CD14-positive monocyte (primary cell): ENCODE measurements at regions not wholly inside any gene's neighbourhood (a gene's known extent, or its start where the extent isn't known, plus 50 kb on each side); places are given as distances from the start of the nearest gene placed in this dataset.

Source experiments
- DNase-seq, 3 donors: peaks; one replicate each; pipeline ENCODE4 v3.0.0-alpha.2; 2011 to 2022
- H2AFZ ChIP-seq: 2 replicates; pipeline ENCODE4 v1.6.0; 2012; ENCODE audit warnings: mild to moderate bottlenecking, low read depth, low read length, inconsistent platforms; ENCODE audit not compliant: insufficient read depth, poor library complexity, severe bottlenecking
- H3K27ac ChIP-seq, 2 donors: 1 replicate in 1 of 2; 2 replicates in 1 of 2; pipeline ENCODE4 v1.5.1; 2012 to 2013; ENCODE audit warnings: low read length in 2 of 2, control low read depth in 1 of 2, inconsistent platforms in 1 of 2, low read depth in 1 of 2, mild to moderate bottlenecking in 1 of 2
- H3K27me3 ChIP-seq, 2 donors: one replicate each; pipeline versions ENCODE4 v1.6.0 to v1.6.1; 2011 to 2013; ENCODE audit warnings: low read length in 2 of 2; ENCODE audit not compliant: control insufficient read depth in 2 of 2, insufficient read depth in 2 of 2
- H3K36me3 ChIP-seq, 2 donors: replicated peaks in 1 of 2; 1 replicate in 1 of 2; 2 replicates in 1 of 2; pipeline versions ENCODE4 v1.5.1 to v1.6.1; 2012 to 2013; ENCODE audit warnings: low read length in 2 of 2, control low read depth in 1 of 2, inconsistent platforms in 1 of 2, mild to moderate bottlenecking in 1 of 2; ENCODE audit not compliant: insufficient read depth in 2 of 2, control insufficient read depth in 1 of 2
- H3K4me1 ChIP-seq, 2 donors: 1 replicate in 1 of 2; 2 replicates in 1 of 2; pipeline versions ENCODE4 v1.5.1 to v1.6.1; 2012 to 2013; ENCODE audit warnings: low read length in 2 of 2, control low read depth in 1 of 2, inconsistent platforms in 1 of 2, mild to moderate bottlenecking in 1 of 2, moderate library complexity in 1 of 2; ENCODE audit not compliant: insufficient read depth in 2 of 2, control insufficient read depth in 1 of 2
- H3K4me2 ChIP-seq: replicated peaks from 2 replicates; pipeline ENCODE3; 2012; ENCODE audit warnings: low read length, moderate library complexity, mild to moderate bottlenecking; ENCODE audit not compliant: poor library complexity, severe bottlenecking; ENCODE audit errors: extremely low read depth
- H3K4me3 ChIP-seq, 3 experiments: fragments of 200-600 bp in 1 of 3; sonication (generic) in 1 of 3; replicated peaks in 1 of 3; 1 replicate in 2 of 3; 2 replicates in 1 of 3; pipeline ENCODE4 v1.5.1; 2011 to 2013; ENCODE audit warnings: low read length in 3 of 3, mild to moderate bottlenecking in 3 of 3, control low read depth in 2 of 3, low read depth in 2 of 3, inconsistent platforms in 1 of 3, moderate library complexity in 1 of 3
- H3K79me2 ChIP-seq: 2 replicates; pipeline ENCODE4 v1.6.0; 2012; ENCODE audit warnings: mild to moderate bottlenecking, control low read depth, inconsistent platforms, low read length, moderate library complexity; ENCODE audit not compliant: insufficient read depth
- H3K9ac ChIP-seq: 2 replicates; pipeline ENCODE4 v1.6.0; 2017; ENCODE audit warnings: low read length, mild to moderate bottlenecking; ENCODE audit not compliant: insufficient read depth, poor library complexity, severe bottlenecking
- H3K9me3 ChIP-seq, 2 donors: replicated peaks in 1 of 2; 1 replicate in 1 of 2; 2 replicates in 1 of 2; pipeline versions ENCODE4 v1.5.1 to v1.6.1; 2012 to 2013; ENCODE audit warnings: low read length in 2 of 2, control low read depth in 1 of 2; ENCODE audit not compliant: control insufficient read depth in 1 of 2, insufficient read depth in 1 of 2
- H4K20me1 ChIP-seq: 2 replicates; pipeline ENCODE4 v1.6.0; 2012; ENCODE audit warnings: mild to moderate bottlenecking, low read length, control low read depth, moderate library complexity; ENCODE audit not compliant: insufficient read depth
- H3K27ac Mint-ChIP-seq, 7 donors: one replicate each; pipeline ENCODE4 v1.8.0; 2020; ENCODE audit warnings: mild to moderate bottlenecking in 7 of 7, mixed read lengths in 7 of 7, moderate library complexity in 6 of 7, inconsistent platforms in 2 of 7
- H3K27me3 Mint-ChIP-seq, 3 donors: one replicate each; pipeline ENCODE4 v1.8.0; 2021 to 2022; ENCODE audit warnings: low read depth in 3 of 3, mild to moderate bottlenecking in 3 of 3, mixed read lengths in 3 of 3, moderate library complexity in 3 of 3, inconsistent platforms in 1 of 3
- H3K36me3 Mint-ChIP-seq, 2 donors: one replicate each; pipeline ENCODE4 v1.8.0; 2020; ENCODE audit warnings: mixed read lengths in 2 of 2, inconsistent platforms in 1 of 2, mild to moderate bottlenecking in 1 of 2
- H3K4me1 Mint-ChIP-seq: one replicate; pipeline ENCODE4 v1.8.0; 2020; ENCODE audit warnings: mild to moderate bottlenecking, mixed read lengths
- H3K4me3 Mint-ChIP-seq, 2 donors: one replicate each; pipeline ENCODE4 v1.8.0; 2020; ENCODE audit warnings: mild to moderate bottlenecking in 2 of 2, mixed read lengths in 2 of 2, moderate library complexity in 1 of 2
- H3K9me3 Mint-ChIP-seq, 7 donors: one replicate each; pipeline ENCODE4 v1.8.0; 2020 to 2022; ENCODE audit warnings: mixed read lengths in 7 of 7, mild to moderate bottlenecking in 6 of 7, moderate library complexity in 6 of 7, inconsistent platforms in 2 of 7
- CTCF ChIP-seq: fragments of 200-600 bp; IDR thresholded peaks from one replicate; pipeline ENCODE4 v1.8.0; 2022; ENCODE audit warnings: antibody characterized with exemption, mild to moderate bottlenecking
- WGBS: methylation state at CpG from one replicate; pipeline ENCODE4 v1.1.5; 2013; ENCODE audit warnings: missing lambda C conversion rate; ENCODE audit not compliant: insufficient coverage; 5-methylcytosine and 5-hydroxymethylcytosine counted together
- intact Hi-C, 2 donors: fragments of 100-400 bp; cut with micrococcal nuclease; formaldehyde crosslinking; loops; one replicate each; pipeline versions ENCODE4 v1.15.0 to v1.15.1; 2023

DNA sequence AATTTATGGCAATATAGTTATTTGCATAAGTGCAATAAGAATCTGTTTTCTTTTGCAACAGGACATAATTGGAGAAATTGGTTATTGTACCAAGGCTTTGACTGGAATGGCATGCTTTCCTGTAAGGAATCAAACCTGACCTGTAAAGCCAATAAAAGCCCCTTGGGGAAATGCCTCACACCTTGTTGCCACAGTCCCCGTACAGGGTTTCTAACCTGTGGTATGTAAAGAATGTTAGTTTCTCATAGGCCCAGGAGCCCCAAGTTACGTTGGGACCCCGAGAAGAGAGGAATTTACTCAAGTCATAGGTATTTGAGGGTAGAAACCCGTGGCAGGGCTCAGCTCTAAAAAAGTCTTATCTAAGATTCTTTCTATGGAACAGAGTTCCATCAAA lies 441.4 kb downstream of the IGSF11 start:
- no peak overlapping the region for H3K4me3 Mint-ChIP-seq
- H3K4me1 Mint-ChIP-seq: no peaks in the 10 kb centered on the region
- intact Hi-C loops: no loop called here
- no peaks in the 10 kb centered on the region for H3K79me2 ChIP-seq
- peaks cover 13 to 24% of the 10 kb centered on the region in 2 donors for H3K9me3 ChIP-seq
- H3K9ac ChIP-seq: no peak overlapping the region
- H3K4me3 ChIP-seq: no peak overlapping the region
- H3K36me3 ChIP-seq: no peaks in the 10 kb centered on the region
- no peak for DNase-seq
- H3K27ac ChIP-seq: no peak overlapping the region
- no peaks in the 10 kb centered on the region for H3K4me1 ChIP-seq
- H3K27me3 ChIP-seq: no peaks in the 10 kb centered on the region
- H3K27me3 Mint-ChIP-seq: peaks cover 0 to 3% (median 2%) of the 10 kb centered on the region in 3 donors
- no CpG with 5 or more reads among the region's 4 CpGs for WGBS
- H3K4me2 ChIP-seq: no peak overlapping the region
- TF ChIP-seq CTCF: no peak
- H2AFZ ChIP-seq: no peak overlapping the region
- no peak overlapping the region for H3K27ac Mint-ChIP-seq
- H3K36me3 Mint-ChIP-seq: no peaks in the 10 kb centered on the region
- H4K20me1 ChIP-seq: no peaks in the 10 kb centered on the region
- peaks cover 2 to 18% (median 9%) of the 10 kb centered on the region in 7 donors for H3K9me3 Mint-ChIP-seq

- no peaks in the 10 kb centered on the region for H3K36me3 Mint-ChIP-seq
- Histone ChIP-seq H3K36me3 (no peaks in the 10 kb centered on the region), H3K9me3 (peaks cover 13 to 18% of the 10 kb centered on the region in 2 donors), H3K79me2 (no peaks in the 10 kb centered on the region), H3K4me3 (no peak overlapping the region), H3K4me1 (no peaks in the 10 kb centered on the region), H2AFZ (no peak overlapping the region), H3K9ac (no peak overlapping the region), H4K20me1 (no peaks in the 10 kb centered on the region), H3K4me2 (no peak overlapping the region), H3K27me3 (no peaks in the 10 kb centered on the region), H3K27ac (no peak overlapping the region)
- H3K27me3 Mint-ChIP-seq: peaks cover 0 to 3% (median 0%) of the 10 kb centered on the region in 3 donors
- no peaks in the 10 kb centered on the region for H3K4me1 Mint-ChIP-seq
- TF ChIP-seq CTCF: no peak
- no peak overlapping the region for H3K4me3 Mint-ChIP-seq
- H3K27ac Mint-ChIP-seq: no peak overlapping the region
- intact Hi-C loops: no loop called here
- H3K9me3 Mint-ChIP-seq: peaks cover 2 to 19% (median 8%) of the 10 kb centered on the region in 7 donors
- no peak for DNase-seq
Measured at GRCh38 chr3:118597184-118597583, 437.5 kb downstream of the IGSF11 start.
